CD4-positive, CD25-positive, alpha-beta regulatory T cell (primary cell): ENCODE measurements at regions not wholly inside any gene's neighbourhood (a gene's known extent, or its start where the extent isn't known, plus 50 kb on each side); places are given as distances from the start of the nearest gene placed in this dataset.

Experiments
- ATAC-seq, 2 donors: fragments of 150-1000 bp; cut with Tn5 transposase; one replicate each; pipeline ENCODE4 v1.10.0; 2021; ENCODE audit warnings: low read depth in 2 of 2, moderate number of reproducible peaks in 2 of 2, moderate library complexity in 1 of 2
- DNase-seq, 3 donors: peaks; one replicate each; pipeline versions ENCODE4 v3.0.0 to v3.0.0-alpha.2; 2012 to 2022; ENCODE audit warnings: mixed read lengths in 1 of 3
- H3K27ac ChIP-seq: one replicate; pipeline ENCODE4 v1.7.0; 2013; ENCODE audit warnings: mild to moderate bottlenecking, low read length; ENCODE audit not compliant: insufficient read depth, poor library complexity, severe bottlenecking
- H3K27me3 ChIP-seq: one replicate; pipeline ENCODE4 v1.7.0; 2013; ENCODE audit warnings: low read length; ENCODE audit not compliant: control insufficient read depth, insufficient read depth
- H3K36me3 ChIP-seq: one replicate; pipeline ENCODE4 v1.7.0; 2013; ENCODE audit warnings: mild to moderate bottlenecking, low read length, moderate library complexity; ENCODE audit not compliant: control insufficient read depth, insufficient read depth
- H3K4me1 ChIP-seq: 2 replicates; pipeline ENCODE4 v1.7.0; 2013; ENCODE audit warnings: mild to moderate bottlenecking, low read length; ENCODE audit not compliant: insufficient read depth, control insufficient read depth, poor library complexity, severe bottlenecking
- H3K4me3 ChIP-seq: one replicate; pipeline ENCODE4 v1.7.0; 2013; ENCODE audit warnings: low read depth, mild to moderate bottlenecking, low read length, moderate library complexity
- H3K9me3 ChIP-seq, 2 experiments: 1 replicate in 1 of 2; 2 replicates in 1 of 2; pipeline ENCODE4 v1.7.0; 2013; ENCODE audit warnings: low read length in 2 of 2, mild to moderate bottlenecking in 1 of 2, moderate library complexity in 1 of 2; ENCODE audit not compliant: control insufficient read depth in 2 of 2
- H3K27ac Mint-ChIP-seq, 3 donors: one replicate each; pipeline ENCODE4 v1.8.0; 2020 to 2022; ENCODE audit warnings: mild to moderate bottlenecking in 3 of 3, mixed read lengths in 3 of 3, moderate library complexity in 2 of 3
- H3K27me3 Mint-ChIP-seq: one replicate; pipeline ENCODE4 v1.8.0; 2022; ENCODE audit warnings: mild to moderate bottlenecking, mixed read lengths
- H3K36me3 Mint-ChIP-seq: one replicate; pipeline ENCODE4 v1.8.0; 2020; ENCODE audit warnings: mixed read lengths
- H3K4me1 Mint-ChIP-seq, 4 donors: one replicate each; pipeline ENCODE4 v1.8.0; 2020 to 2022; ENCODE audit warnings: mixed read lengths in 4 of 4, mild to moderate bottlenecking in 1 of 4
- H3K4me3 Mint-ChIP-seq, 4 donors: one replicate each; pipeline ENCODE4 v1.8.0; 2020 to 2022; ENCODE audit warnings: mild to moderate bottlenecking in 4 of 4, mixed read lengths in 4 of 4, moderate library complexity in 3 of 4
- H3K9me3 Mint-ChIP-seq, 7 donors: one replicate each; pipeline ENCODE4 v1.8.0; 2020 to 2022; ENCODE audit warnings: mixed read lengths in 7 of 7, mild to moderate bottlenecking in 3 of 7, moderate library complexity in 2 of 7

DNA sequence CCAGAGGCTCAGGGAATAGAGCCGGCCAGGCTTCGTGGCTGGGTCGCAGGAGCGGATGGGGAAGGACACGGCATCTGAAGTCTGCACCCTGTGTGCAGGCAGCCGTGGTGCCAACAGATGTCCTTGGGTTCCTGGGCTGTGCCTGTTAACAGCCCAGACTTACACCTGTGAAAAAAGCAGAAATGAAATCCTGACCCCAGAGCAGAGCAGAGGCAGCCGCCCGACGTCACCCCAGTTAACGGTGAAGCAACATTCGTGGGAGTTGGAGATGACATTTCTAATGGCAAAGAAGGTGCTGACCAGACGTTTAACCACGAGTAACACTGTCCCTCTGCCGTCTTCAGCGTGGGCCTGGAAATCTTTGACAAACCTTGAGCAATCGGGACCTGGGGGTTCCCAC lies 200.3 kb upstream of the DIO3 start:
- Histone ChIP-seq H3K9me3 (no peaks in the 10 kb centered on the region), H3K27me3 (no peaks in the 10 kb centered on the region), H3K4me1 (no peaks in the 10 kb centered on the region), H3K36me3 (no peaks in the 10 kb centered on the region), H3K4me3 (no peak overlapping the region), H3K27ac (no peak overlapping the region)
- H3K4me1 Mint-ChIP-seq: no peaks in the 10 kb centered on the region
- H3K27ac Mint-ChIP-seq: no peak overlapping the region
- no peak for DNase-seq
- ATAC-seq: no peak
- no peaks in the 10 kb centered on the region for H3K27me3 Mint-ChIP-seq
- no peak overlapping the region for H3K4me3 Mint-ChIP-seq
- peaks cover 0 to 8% (median 0%) of the 10 kb centered on the region in 7 donors for H3K9me3 Mint-ChIP-seq
- no peaks in the 10 kb centered on the region for H3K36me3 Mint-ChIP-seq

DNA sequence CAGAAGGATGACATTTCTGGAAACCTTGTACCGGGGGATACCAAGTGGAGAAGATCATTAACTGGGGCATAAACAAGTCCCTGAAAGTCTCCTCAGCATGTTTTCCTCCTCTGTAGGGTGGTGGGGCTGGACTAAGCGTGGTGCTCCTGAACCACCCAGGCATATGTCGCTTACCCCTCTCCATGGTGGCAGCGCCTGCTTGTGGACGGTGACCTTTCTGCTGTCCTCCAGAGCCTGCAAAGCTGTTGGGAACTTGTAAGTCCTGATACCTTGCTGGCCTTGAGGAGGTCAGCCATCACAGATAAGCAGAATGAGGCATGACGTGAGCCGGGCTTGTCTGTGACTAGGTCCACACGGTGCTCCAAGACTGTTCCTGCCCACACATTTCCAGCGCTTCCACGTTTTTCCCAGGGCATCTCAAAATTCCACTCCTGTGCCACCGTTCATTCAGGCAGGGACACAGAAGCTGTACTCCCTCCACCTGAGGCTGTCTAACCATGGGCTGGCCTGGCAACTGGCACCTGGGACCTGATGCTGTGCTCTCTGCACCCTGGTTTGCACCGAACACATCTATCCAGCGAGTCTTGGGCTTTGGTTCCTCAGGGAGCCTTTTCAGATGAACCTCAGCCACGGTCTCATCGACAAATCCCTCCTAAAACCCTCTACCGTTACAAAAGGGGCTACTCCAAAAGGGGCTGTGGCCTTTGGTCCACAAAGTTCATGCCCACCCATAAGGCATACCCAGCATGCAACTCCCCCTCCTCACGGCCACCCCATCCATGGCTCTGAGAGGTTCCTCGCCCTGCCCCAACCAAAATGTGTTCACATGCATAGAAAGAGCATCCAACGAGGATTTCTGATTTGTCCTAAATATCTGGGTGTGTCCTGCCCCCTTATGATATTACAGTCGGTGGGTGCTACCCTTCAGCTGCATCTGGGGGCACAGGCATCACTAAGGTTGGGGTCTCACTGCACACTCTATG lies 199.6 kb upstream of the DIO3 start:
- Histone ChIP-seq H3K4me3 (no peak overlapping the region), H3K4me1 (no peaks in the 10 kb centered on the region), H3K9me3 (no peaks in the 10 kb centered on the region), H3K27ac (no peak overlapping the region), H3K36me3 (no peaks in the 10 kb centered on the region), H3K27me3 (no peaks in the 10 kb centered on the region)
- no peak overlapping the region for H3K27ac Mint-ChIP-seq
- no peak for DNase-seq
- H3K27me3 Mint-ChIP-seq: no peaks in the 10 kb centered on the region
- ATAC-seq: no peak
- H3K9me3 Mint-ChIP-seq: peaks cover 0 to 3% (median 0%) of the 10 kb centered on the region in 7 donors
- no peak overlapping the region for H3K4me3 Mint-ChIP-seq
- no peaks in the 10 kb centered on the region for H3K36me3 Mint-ChIP-seq
- no peaks in the 10 kb centered on the region for H3K4me1 Mint-ChIP-seq

DNA sequence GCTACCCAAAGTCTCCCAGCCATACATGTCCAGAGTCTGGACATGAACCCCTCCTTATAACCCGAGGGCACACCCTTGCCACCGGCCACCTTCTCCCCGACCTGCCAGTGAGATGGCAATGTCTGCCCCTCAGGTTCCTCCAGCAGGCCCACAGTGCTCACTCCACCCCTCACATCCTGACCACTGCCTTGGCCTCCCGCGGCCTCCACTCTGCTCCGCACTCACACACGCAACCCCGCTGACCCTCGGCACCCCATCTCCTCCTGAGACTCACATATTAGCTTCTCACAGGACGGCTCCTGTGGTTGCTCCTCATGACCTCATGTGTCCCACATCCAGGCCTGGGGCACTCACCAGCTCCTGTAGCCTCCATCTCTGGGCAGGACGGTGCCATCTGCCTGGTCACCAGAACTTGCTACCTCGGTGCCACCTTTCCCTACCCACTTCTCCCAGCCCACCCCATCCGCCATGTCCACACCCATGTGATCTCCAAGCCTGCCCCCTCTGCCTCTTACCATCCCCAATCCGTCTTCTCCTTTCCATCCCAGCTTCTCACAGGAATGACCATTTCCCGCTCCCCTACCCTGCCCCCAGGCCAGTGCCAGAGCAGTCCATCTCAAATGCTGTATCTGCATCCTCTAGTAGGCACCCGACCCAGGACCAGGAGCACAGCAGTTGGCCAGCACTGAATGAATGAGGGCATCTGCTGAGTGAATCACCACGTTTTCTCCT lies 198.6 kb upstream of the DIO3 start:
- Histone ChIP-seq H3K36me3 (no peaks in the 10 kb centered on the region), H3K27me3 (no peaks in the 10 kb centered on the region), H3K4me1 (no peaks in the 10 kb centered on the region), H3K27ac (no peak overlapping the region), H3K9me3 (no peaks in the 10 kb centered on the region), H3K4me3 (no peak overlapping the region)
- no peak for ATAC-seq
- no peaks in the 10 kb centered on the region for H3K4me1 Mint-ChIP-seq
- no peak overlapping the region for H3K4me3 Mint-ChIP-seq
- DNase-seq: no peak
- H3K27ac Mint-ChIP-seq: no peak overlapping the region
- H3K9me3 Mint-ChIP-seq: peaks cover 0 to 3% (median 0%) of the 10 kb centered on the region in 7 donors
- no peaks in the 10 kb centered on the region for H3K27me3 Mint-ChIP-seq
- H3K36me3 Mint-ChIP-seq: no peaks in the 10 kb centered on the region

DNA sequence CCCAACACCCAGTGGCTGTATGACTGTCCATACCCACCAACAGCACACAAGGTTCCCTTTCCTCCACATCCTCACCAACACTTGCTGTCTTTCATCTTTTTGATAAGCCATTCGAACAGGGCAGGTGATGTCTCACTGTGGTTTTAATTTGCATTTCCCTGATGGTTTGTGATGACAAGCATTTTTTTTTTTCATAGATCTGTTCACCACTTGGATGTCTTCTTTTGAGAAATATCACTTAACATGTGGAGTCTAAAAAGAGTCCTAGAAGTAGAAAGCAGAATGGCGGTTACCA lies 198.1 kb upstream of the DIO3 start:
- no peak overlapping the region for H3K27ac Mint-ChIP-seq
- H3K27ac ChIP-seq: no peak overlapping the region
- H3K4me3 ChIP-seq: no peak overlapping the region
- H3K27me3 ChIP-seq: no peaks in the 10 kb centered on the region
- no peaks in the 10 kb centered on the region for H3K27me3 Mint-ChIP-seq
- no peak for ATAC-seq
- H3K9me3 ChIP-seq: no peaks in the 10 kb centered on the region
- no peaks in the 10 kb centered on the region for H3K4me1 Mint-ChIP-seq
- H3K36me3 Mint-ChIP-seq: no peaks in the 10 kb centered on the region
- no peak overlapping the region for H3K4me3 Mint-ChIP-seq
- DNase-seq: no peak
- peaks cover 0 to 3% (median 0%) of the 10 kb centered on the region in 7 donors for H3K9me3 Mint-ChIP-seq
- H3K4me1 ChIP-seq: no peaks in the 10 kb centered on the region
- no peaks in the 10 kb centered on the region for H3K36me3 ChIP-seq

DNA sequence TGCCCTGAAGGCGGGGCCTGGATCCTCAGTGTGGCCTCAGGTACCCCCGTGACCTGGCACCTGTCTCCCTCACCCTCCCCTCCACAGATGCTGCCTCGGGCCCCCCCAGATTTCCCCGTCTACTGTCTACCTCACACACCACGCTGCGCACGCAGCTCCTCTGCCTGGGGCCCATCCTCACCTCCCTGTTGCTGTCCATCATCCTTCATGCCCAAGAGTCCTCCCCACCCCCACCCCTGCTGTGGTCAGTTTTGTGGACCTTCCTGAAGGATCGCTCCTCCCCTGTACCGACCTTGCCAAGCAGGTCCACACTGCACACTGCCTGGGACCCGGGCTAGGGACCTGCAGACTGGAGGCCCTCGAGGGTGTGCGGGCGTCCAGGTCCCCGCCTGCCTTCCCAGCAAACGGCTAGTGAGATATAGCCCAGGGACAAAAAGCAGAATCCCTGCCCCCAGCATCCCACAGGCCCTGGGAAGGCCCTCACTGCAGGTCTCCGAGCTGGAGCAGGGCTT lies 197.4 kb upstream of the DIO3 start:
- no peak overlapping the region for H3K4me3 Mint-ChIP-seq
- no peak for DNase-seq
- H3K36me3 Mint-ChIP-seq: no peaks in the 10 kb centered on the region
- peaks cover 0 to 2% (median 0%) of the 10 kb centered on the region in 7 donors for H3K9me3 Mint-ChIP-seq
- no peak for ATAC-seq
- no peaks in the 10 kb centered on the region for H3K27me3 Mint-ChIP-seq
- no peaks in the 10 kb centered on the region for H3K27me3 ChIP-seq
- H3K4me1 Mint-ChIP-seq: no peaks in the 10 kb centered on the region
- no peak overlapping the region for H3K27ac Mint-ChIP-seq
- no peak overlapping the region for H3K27ac ChIP-seq
- H3K4me3 ChIP-seq: no peak overlapping the region
- H3K4me1 ChIP-seq: no peaks in the 10 kb centered on the region
- H3K9me3 ChIP-seq: no peaks in the 10 kb centered on the region
- H3K36me3 ChIP-seq: no peaks in the 10 kb centered on the region

DNA sequence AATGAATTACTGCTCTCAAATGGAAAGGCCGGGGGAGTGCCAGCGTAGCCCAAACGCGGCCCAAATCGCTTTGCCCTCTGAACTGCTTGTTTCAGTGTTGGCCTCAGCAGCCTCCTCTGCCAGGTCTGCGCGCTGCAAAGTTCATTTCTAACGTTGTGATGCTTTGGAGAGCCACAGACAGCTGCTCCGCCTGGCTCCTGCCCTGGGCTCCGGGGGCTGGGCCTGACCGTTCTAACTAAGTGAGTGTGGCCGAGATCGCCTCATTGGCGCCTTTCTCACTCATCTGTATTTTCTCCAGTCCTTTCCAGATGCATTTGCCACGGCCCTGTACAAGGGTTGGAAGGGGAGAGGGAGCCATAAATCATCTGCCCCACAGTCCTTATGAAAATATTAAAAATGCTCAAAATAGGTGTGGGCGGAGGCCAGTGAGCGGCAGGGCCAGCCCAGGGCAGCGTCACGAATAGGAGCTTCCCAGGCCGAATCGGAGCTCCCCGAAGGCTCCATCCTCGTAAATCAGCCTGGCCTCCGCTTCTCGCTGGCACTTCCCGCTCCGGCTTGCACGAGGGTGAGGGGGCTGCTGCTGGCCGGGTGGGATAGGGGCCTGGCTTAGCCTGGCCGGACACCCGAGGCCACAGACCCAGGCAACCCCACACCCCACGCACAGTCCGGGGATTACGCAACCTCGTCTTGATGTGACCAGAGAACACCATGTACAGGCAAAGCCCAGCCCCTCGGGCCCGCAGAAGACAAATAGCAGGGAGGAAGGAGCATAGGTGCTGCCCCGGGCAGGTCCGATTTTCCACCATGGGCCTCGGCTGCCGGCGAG lies 196.6 kb upstream of the DIO3 start:
- Mint-ChIP-seq H3K4me3 (no peak overlapping the region), H3K36me3 (no peaks in the 10 kb centered on the region), H3K27me3 (no peaks in the 10 kb centered on the region), H3K9me3 (peaks cover 0 to 2% (median 0%) of the 10 kb centered on the region in 7 donors), H3K27ac (no peak overlapping the region), H3K4me1 (no peaks in the 10 kb centered on the region)
- Histone ChIP-seq H3K4me1 (no peaks in the 10 kb centered on the region), H3K9me3 (no peaks in the 10 kb centered on the region), H3K27me3 (no peaks in the 10 kb centered on the region), H3K36me3 (no peaks in the 10 kb centered on the region), H3K4me3 (no peak overlapping the region), H3K27ac (no peak overlapping the region)
- DNase-seq (no peak), ATAC-seq (no peak)

DNA sequence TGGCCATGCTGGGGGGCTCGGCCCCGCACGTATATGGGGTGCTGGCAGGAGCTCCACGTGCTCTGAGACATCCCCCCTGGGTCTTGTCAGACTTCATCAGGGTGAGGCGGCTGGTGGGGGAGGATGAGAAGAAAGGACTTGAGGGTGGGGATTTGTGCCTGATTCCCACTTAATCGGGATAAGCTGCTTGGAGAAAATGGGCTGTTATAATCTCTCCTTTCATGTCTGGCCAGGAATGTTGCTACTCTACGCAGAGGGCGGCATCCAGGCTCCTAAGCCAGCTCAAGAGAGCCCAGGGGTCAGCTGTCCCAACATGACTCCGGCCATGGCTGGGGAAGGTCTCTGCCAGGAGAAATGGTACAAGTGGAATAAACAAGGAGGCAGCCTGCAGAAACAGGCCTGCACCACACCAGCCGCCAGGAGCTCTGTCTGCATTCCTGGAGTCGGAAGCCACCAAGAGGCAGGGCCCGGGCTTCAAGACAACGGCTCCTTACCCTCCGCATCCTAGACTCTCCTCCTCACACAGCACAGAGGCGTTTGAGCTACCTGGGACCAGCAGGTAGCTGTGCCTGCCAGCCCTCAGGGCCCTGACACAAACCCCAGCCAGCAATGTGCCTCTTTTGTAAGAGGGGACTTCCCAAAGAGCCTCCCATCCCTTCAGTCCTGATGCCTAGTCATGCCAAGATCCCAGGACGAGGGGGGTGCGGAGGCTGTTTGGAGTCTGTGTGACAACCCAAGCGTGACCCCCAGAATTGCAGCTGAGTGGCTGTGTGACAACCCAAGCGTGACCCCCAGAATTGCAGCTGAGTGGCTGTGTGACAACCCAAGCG lies 195.8 kb upstream of the DIO3 start:
- Mint-ChIP-seq H3K27me3 (no peaks in the 10 kb centered on the region), H3K4me3 (no peak overlapping the region)
- no peak for DNase-seq

More for the DNA sequence above, 195.8 kb upstream of the DIO3 start:
- H3K4me3 ChIP-seq: no peak overlapping the region
- Mint-ChIP-seq H3K27ac (no peak overlapping the region), H3K36me3 (no peaks in the 10 kb centered on the region), H3K9me3 (peaks cover 0 to 2% (median 0%) of the 10 kb centered on the region in 7 donors), H3K4me1 (no peaks in the 10 kb centered on the region)
- no peaks in the 10 kb centered on the region for H3K4me1 ChIP-seq
- no peaks in the 10 kb centered on the region for H3K36me3 ChIP-seq
- H3K27me3 ChIP-seq: no peaks in the 10 kb centered on the region
- H3K27ac ChIP-seq: no peak overlapping the region
- ATAC-seq: no peak
- H3K9me3 ChIP-seq: no peaks in the 10 kb centered on the region
